ENCODE measurements at regions not wholly inside any gene's neighbourhood (a gene's known extent, or its start where the extent isn't known, plus 50 kb on each side); places are given as distances from the start of the nearest gene placed in this dataset.

DNA sequence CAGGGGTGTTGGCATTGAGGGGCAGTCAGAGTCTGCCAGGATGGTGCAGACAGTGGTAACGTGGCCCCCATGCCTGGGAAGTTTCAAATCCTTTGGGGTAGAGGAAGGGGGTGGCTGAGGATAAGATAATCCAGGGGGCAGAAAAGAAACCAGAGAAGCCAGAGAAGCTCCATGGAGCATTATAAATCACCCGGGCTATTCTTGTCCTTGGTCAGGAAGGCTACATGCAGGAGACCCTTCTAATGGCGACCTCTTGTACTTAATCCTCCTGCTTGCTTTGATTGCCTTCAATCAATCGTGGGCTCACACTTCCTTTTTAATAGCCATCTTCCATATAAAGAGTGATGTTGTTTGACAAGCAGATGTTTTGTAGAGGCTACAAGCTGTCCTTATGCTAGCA is 131.9 kb downstream of the MAF start:
- H4K91ac ChIP-seq (replicated peaks; ENCODE audit: insufficient read length, low read length): no peak overlapping the region
- no peak overlapping the region for H2BK120ac ChIP-seq (replicated peaks; ENCODE audit: low read depth, low read length)
- no peak overlapping the region for H3K23ac ChIP-seq (ENCODE audit: insufficient read length)
- no peak overlapping the region for H2BK15ac ChIP-seq (ENCODE audit: low read length)
- H3K18ac ChIP-seq (ENCODE audit: extremely low read depth, low read length): no peak overlapping the region
- H2AFZ ChIP-seq (ENCODE audit: low read length): no peak overlapping the region
- H3K27me3 ChIP-seq (replicated peaks in 1 of 4; ENCODE audit: control insufficient read depth in 3 of 4, extremely low read depth in 1 of 4, insufficient read depth in 3 of 4, low read length in 3 of 4): no peaks in the 10 kb centered on the region
- no peaks in the 10 kb centered on the region for H3K4me1 ChIP-seq (replicated peaks in 1 of 4; ENCODE audit: control insufficient read depth in 3 of 4, insufficient read depth in 4 of 4, low read length in 3 of 4)
- no peak overlapping the region for H3K56ac ChIP-seq (replicated peaks; ENCODE audit: insufficient read length, low read depth, low read length)
- H4K20me1 ChIP-seq (replicated peaks in 1 of 2; ENCODE audit: control insufficient read depth in 1 of 2, insufficient read depth in 2 of 2, low read length in 2 of 2): no peaks in the 10 kb centered on the region
- H3K4ac ChIP-seq (replicated peaks; ENCODE audit: insufficient read length, low read depth, low read length): no peak overlapping the region
- 89% methylated on average over 4 of the region's 4 CpGs; no CpG with 5 or more reads in 1 of the 2 experiments for WGBS, 2 experiments (ENCODE audit: extremely low coverage in 1 of 2, insufficient coverage in 1 of 2, insufficient read length in 1 of 2, insufficient replicate concordance in 2 of 2, low coverage in 1 of 2, low lambda C conversion rate in 2 of 2, missing lambda C conversion rate in 1 of 2)
- no peak overlapping the region for H2AK5ac ChIP-seq (ENCODE audit: low read depth, low read length)
- H3K79me1 ChIP-seq (ENCODE audit: low read depth, low read length): no peaks in the 10 kb centered on the region
- H3K79me2 ChIP-seq (ENCODE audit: control insufficient read depth in 1 of 2, insufficient read depth in 2 of 2, low read length in 2 of 2): no peaks in the 10 kb centered on the region
- H3K27ac ChIP-seq (ENCODE audit: low read depth, low read length): no peak overlapping the region
- H2BK20ac ChIP-seq (ENCODE audit: low read length): no peak overlapping the region
- DNase-seq (ENCODE audit: low read depth in 1 of 2, low spot score in 2 of 2) (no peak), FAIRE-seq (no peak)
- no peak overlapping the region for H3K4me2 ChIP-seq (ENCODE audit: insufficient read depth in 1 of 2, low read depth in 2 of 2, low read length in 2 of 2)
- H4K8ac ChIP-seq (ENCODE audit: extremely low read depth, insufficient read depth, low read length): no peak overlapping the region
- H3K9me3 ChIP-seq (ENCODE audit: insufficient read depth in 2 of 2, low read depth in 1 of 2, low read length in 1 of 2): no peaks in the 10 kb centered on the region
- H4K5ac ChIP-seq (ENCODE audit: insufficient read length, low read depth, low read length): no peak overlapping the region
- POLR2A ChIA-PET (ENCODE audit: partially characterized antibody): no interaction called here
- no peaks in the 10 kb centered on the region for H3K36me3 ChIP-seq (ENCODE audit: control insufficient read depth in 2 of 4, insufficient read depth in 4 of 4, low read length in 3 of 4)
- H2BK5ac ChIP-seq (ENCODE audit: low read depth, low read length): no peak overlapping the region
- no peak overlapping the region for H3K14ac ChIP-seq (ENCODE audit: insufficient read length)
- CTCF ChIA-PET (ENCODE audit: partially characterized antibody): no interaction called here
- no peak overlapping the region for H3K9ac ChIP-seq (replicated peaks in 1 of 4; ENCODE audit: extremely low read depth in 1 of 4, low read depth in 3 of 4, low read length in 3 of 4)
- H2BK12ac ChIP-seq (ENCODE audit: low read depth, low read length): no peak overlapping the region
- H3K4me3 ChIP-seq (ENCODE audit: extremely low read depth in 1 of 4, insufficient read depth in 2 of 4, low read depth in 3 of 4, low read length in 4 of 4): no peak overlapping the region
- H3K23me2 ChIP-seq (ENCODE audit: low read depth, low read length): no peaks in the 10 kb centered on the region
- no peak for TF ChIP-seq BRCA1 (IDR thresholded peaks at IDR 0.05; ENCODE audit: low read depth, low read length)
- TF ChIP-seq KDM1A (IDR thresholded peaks at IDR 0.05; ENCODE audit: borderline replicate concordance, low read length): no peak
- no peak for TF ChIP-seq BCL11A (IDR thresholded peaks at IDR 0.05; ENCODE audit: low read depth in 2 of 2, low read length in 2 of 2)
- no peak for TF ChIP-seq SUZ12 (IDR thresholded peaks at IDR 0.05; ENCODE audit: low read length)
- no peak for TF ChIP-seq MAFK (IDR thresholded peaks at IDR 0.05; ENCODE audit: low read depth, low read length)
- no peak for TF ChIP-seq TCF12 (IDR thresholded peaks at IDR 0.05; ENCODE audit: low read depth, low read length)

All from H1 (cell line).